GM18505 (cell line): ENCODE measurements at regions not wholly inside any gene's neighbourhood (a gene's known extent, or its start where the extent isn't known, plus 50 kb on each side); places are given as distances from the start of the nearest gene placed in this dataset.
A peak's percentile ranks its signal among the peaks of the same experiment; 100 is the strongest.
"Not testable (repeated sequence)": the region's sequence is repeated elsewhere in the genome, so short reads cannot be mapped to it uniquely, and the experiment has no call there.

Experiments used
- ATAC-seq: cut with Tn5 transposase; IDR thresholded peaks from one replicate; pipeline ENCODE4 v1.9.1; 2021; ENCODE audit not compliant: unreplicated experiment
- POLR2A ChIP-seq: IDR thresholded peaks from 4 replicates; pipeline ENCODE4 v1.6.1; 2011; ENCODE audit warnings: borderline replicate concordance; ENCODE audit not compliant: insufficient read depth, insufficient read length; ENCODE audit errors: extremely low read depth

DNA sequence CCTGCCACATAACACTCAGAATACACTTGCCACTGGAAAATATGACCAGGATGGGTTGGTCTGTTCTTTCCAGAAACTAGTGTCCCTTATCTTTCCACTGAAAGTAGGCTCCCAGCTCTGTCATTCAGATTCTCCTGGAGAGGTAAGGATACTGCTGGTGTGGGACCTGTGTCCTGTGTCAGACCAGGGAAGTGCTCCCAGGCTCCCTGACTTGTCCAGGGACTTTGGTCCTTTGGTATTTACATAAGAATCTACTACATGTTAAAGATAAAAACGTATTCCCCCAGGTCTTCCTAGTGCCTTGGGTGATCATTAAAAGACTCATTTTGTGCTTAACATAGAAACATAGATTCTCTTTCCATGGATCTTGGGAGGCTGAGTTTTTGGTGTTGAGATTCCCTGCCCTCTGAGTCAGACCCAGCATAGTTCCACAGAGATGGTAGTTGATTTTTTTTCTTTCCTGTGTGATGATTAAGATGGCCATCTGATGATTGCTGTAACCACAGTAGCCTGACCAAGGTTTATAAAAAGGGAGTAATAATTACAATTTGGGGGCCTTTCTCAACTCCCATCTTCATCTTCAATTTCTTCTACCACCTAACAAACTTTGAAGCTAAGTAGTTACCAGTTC lies 159.8 kb upstream of the JADE1 start:
- no peak for TF ChIP-seq POLR2A
- ATAC-seq, result no peak

DNA sequence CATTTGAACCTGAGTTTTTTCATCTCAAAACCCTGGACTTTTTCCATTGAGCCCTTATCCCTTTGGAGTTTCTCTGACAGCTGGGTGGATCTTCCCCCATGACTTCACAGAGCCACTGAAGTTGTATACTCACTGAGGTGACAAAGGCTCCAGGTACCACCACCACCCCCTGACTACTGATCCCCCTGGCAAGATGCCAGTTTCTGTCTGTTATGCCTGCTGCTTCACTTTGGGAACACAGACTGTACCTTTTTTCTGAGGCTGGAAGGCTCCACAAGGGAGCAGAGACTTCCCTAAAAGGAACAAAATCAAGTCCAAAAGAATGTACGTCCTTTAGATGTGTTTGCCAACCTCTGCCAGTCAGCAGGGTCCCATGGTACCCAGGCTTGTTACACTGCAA lies 160.3 kb upstream of the JADE1 start:
- TF ChIP-seq POLR2A, result no peak
- no peak for ATAC-seq

DNA sequence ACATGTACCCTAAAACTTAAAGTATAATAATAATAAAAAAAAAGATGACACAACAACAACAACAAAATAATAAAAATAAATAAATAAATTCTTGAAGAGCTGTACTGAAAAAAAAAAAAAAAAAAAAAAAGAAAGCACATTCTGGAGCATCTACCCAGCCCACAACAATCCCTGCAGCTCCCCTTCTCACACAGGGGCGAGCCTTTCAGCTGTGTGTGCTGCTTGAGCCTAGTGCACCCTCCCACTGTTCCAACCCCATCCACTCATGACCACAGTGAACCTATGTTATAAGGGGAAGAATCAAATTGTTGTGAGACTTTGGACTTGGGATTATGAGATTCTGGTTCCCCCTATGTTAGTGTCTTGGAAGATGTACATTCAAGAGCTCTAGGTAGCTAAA lies 161.5 kb upstream of the JADE1 start:
- no peak for ATAC-seq
- no peak for TF ChIP-seq POLR2A

- peak; percentile 81 for ATAC-seq
Measured at GRCh38 chr4:128646893-128647292, 162.6 kb upstream of the JADE1 start.

- not testable (repeated sequence) for ATAC-seq
Measured at GRCh38 chr4:128644693-128645654, 164.5 kb upstream of the JADE1 start.

- not testable (repeated sequence) for ATAC-seq
Measured at GRCh38 chr4:128644107-128644506, 165.4 kb upstream of the JADE1 start.

DNA sequence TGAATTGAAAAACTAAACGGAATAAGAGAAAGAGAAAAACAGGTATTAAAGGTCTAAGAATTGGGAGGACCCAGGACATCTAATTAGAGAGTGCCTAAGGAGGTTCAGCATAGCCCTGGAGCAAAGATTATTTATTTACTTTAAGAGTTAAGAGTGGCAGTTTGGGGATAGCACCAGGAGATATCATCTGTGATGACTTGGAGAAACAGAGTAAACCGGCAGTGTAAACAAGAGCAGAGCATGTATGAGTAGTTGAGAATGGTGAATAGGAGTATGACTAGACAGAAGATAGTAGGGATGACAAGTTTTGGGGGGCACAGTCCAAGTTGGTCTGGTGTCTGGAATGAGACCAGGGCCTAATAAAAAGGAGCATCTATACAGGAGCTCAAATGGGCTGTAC lies 167.9 kb upstream of the JADE1 start:
- not testable (repeated sequence) for ATAC-seq

- no peak for ATAC-seq
- TF ChIP-seq POLR2A, result no peak
Measured at GRCh38 chr4:128639541-128640270, 169.8 kb upstream of the JADE1 start.

DNA sequence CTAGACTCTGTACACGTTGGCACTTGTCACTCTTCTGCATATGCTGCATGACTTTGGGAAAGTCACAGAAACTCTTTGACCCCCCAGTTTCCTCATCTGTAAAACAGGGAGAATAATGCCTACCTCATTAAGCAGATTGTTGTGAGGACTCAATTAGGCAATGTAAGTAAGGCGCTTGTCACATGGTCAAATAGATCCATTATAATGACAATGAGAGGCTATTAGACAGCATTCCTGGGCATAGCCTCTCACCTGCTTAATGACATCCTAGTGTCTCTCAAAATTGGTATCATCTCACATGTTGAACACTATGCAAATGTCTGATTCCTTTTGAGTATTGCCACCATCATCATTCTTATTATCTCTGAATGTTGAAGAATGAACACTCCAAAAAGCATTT lies 172.6 kb upstream of the JADE1 start:
- TF ChIP-seq POLR2A, result no peak
- no peak for ATAC-seq

DNA sequence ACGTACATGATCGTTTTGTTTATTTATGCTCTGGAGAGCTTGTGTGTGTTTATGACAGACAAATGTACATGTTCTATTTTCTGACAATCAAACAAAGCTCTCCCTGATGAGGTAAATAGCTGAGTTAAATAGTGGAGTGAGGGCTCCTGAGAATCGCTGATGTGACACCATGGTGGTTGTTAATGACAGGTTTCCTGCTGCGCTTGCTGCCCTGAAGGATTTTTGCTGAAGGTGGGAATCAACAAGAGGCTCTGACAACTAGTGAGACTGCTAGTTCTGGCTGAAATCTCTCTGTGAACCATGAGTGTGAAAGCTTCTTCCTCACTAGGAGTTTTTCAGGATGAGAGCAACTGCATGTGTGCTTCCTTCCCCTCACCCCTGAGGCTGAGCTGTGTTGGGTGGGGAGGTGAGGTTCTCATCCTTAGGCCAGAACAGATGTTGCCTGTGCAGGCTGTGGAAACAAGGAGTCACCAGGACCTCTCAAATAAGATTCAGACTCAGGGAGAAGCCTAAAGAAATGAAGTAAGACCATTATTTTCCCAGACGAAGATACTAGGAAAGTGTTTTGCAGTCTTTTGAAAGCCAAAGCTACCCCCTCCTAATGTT lies 173.4 kb upstream of the JADE1 start:
- ATAC-seq, result no peak
- TF ChIP-seq POLR2A, result no peak

- no peak for ATAC-seq
- no peak for TF ChIP-seq POLR2A
Measured at GRCh38 chr4:128635141-128635954, 174.2 kb upstream of the JADE1 start.

- no peak for ATAC-seq
Measured at GRCh38 chr4:128633067-128633466, 176.4 kb upstream of the JADE1 start.

GRCh38 chr4:128630871-128631270 lies 178.6 kb upstream of the JADE1 start:
- no peak for TF ChIP-seq POLR2A
- no peak for ATAC-seq

More at GRCh38 chr4:128633067-128633466, 176.4 kb upstream of the JADE1 start:
- TF ChIP-seq POLR2A, result no peak
